Tibial nerve (tissue), 4 donors: ENCODE measurements at regions not wholly inside any gene's neighbourhood (a gene's known extent, or its start where the extent isn't known, plus 50 kb on each side); places are given as distances from the start of the nearest gene placed in this dataset.

Source experiments
- EP300 ChIP-seq, 2 donors: sonication (generic); formaldehyde crosslinking; IDR thresholded peaks; one replicate each; pipeline ENCODE4 v1.6.1; 2017; ENCODE audit warnings: antibody characterized with exemption in 2 of 2, mild to moderate bottlenecking in 1 of 2
- TF ChIP-seq, protein P1 (sequence below), 5 experiments: fragments of 200-600 bp in 3 of 5; fragments of 450-650 bp in 2 of 5; sonication (generic) in 3 of 5; IDR thresholded peaks; one replicate each; pipeline ENCODE4 v1.5.1; 2016 to 2019; ENCODE audit warnings: antibody characterized with exemption in 5 of 5, mild to moderate bottlenecking in 3 of 5, moderate library complexity in 2 of 5

- TF ChIP-seq, protein P1, sequence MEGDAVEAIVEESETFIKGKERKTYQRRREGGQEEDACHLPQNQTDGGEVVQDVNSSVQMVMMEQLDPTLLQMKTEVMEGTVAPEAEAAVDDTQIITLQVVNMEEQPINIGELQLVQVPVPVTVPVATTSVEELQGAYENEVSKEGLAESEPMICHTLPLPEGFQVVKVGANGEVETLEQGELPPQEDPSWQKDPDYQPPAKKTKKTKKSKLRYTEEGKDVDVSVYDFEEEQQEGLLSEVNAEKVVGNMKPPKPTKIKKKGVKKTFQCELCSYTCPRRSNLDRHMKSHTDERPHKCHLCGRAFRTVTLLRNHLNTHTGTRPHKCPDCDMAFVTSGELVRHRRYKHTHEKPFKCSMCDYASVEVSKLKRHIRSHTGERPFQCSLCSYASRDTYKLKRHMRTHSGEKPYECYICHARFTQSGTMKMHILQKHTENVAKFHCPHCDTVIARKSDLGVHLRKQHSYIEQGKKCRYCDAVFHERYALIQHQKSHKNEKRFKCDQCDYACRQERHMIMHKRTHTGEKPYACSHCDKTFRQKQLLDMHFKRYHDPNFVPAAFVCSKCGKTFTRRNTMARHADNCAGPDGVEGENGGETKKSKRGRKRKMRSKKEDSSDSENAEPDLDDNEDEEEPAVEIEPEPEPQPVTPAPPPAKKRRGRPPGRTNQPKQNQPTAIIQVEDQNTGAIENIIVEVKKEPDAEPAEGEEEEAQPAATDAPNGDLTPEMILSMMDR (IDR thresholded peaks at IDR 0.05), result no peak
- TF ChIP-seq EP300 (IDR thresholded peaks at IDR 0.05), result no peak
These were observed 100.7 kb downstream of the SLC16A1 start for GRCh38 chr1:112855152-112855828.
